ENCODE measurements at regions not wholly inside any gene's neighbourhood (a gene's known extent, or its start where the extent isn't known, plus 50 kb on each side); places are given as distances from the start of the nearest gene placed in this dataset.

DNA sequence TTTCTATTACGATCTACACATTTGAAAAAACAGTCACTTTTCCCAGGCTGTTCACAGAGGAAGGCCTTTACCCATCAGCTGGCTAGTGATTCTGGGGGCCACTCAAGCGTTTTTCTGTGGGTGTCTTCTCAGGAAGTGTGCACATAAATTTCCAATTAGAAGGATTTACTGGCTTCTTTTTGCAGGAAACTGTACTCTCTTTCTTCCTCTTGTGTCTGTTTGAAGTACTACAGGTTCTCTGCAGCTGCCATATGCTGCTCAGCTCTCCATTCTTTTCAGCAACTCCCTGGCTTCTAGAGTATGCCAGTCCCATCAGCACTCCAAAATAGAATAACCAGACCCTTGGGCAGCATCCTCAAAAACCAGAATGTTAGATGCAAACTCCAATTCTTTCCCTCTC lies 110.4 kb upstream of the NAV3 start:
- peak; percentile 38 for TF ChIP-seq CTCF (conservative IDR thresholded peaks at IDR 0.05)
- TF ChIP-seq ZFX (IDR thresholded peaks at IDR 0.05) = no peak
